ENCODE measurements at regions not wholly inside any gene's neighbourhood (a gene's known extent, or its start where the extent isn't known, plus 50 kb on each side); places are given as distances from the start of the nearest gene placed in this dataset.
"Not testable (repeated sequence)": the region's sequence is repeated elsewhere in the genome, so short reads cannot be mapped to it uniquely, and the experiment has no call there.

- DNase-seq = no peak
- ATAC-seq = no peak
These were observed 128.3 kb upstream of the MAP3K7 start for GRCh38 chr6:90715093-90715655.

GRCh38 chr6:90714319-90714718, 127.4 kb upstream of the MAP3K7 start:
- DNase-seq = no peak
- ATAC-seq = no peak

DNA sequence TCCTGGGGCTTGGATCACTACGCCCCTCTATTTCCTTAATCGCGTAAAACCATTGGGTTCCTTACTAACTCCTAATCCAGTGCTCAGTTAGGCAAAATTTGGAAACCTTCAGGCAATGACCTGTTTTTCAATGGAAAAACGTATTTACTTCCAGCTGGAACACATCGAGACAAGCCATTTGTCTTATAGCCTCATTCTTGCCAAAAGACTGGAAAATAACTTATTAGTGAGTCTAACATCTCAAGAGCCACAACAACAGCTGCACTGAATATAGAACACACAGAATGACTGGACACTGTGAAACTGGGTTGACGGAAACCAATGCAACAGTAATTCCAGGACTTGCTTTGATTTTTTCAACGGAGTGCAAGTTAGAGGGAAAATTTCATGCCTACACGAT, 125.2 kb upstream of the MAP3K7 start:
- DNase-seq = no peak
- no peak for ATAC-seq

GRCh38 chr6:90709431-90709996, 122.6 kb upstream of the MAP3K7 start:
- no peak for ATAC-seq

DNA sequence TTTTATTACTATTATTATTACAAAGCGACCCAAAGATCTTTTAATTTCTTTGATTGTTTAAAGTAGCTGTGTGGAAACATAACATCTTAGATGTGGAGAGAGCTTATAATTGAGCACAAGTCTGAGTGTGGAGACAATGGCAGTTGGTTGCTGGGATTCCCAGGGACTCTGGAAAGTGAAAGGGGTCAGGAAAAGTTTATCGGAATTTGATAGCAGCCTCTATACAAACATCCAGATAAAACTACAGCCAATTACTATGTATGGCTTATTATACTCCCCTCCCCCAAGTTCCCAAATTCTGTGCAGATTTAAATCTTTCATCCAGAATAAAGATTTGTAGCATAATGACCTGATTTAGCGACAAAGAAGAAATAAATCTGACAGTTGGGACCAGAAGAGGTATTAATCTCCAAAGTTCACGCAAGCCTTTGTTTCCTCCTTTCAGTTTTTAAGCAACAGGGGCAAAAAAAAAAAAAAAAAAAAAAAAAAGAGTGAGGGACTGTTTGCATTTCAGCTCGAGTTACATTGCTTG, 121.4 kb upstream of the MAP3K7 start:
- DNase-seq (no peak), ATAC-seq (no peak)

More at GRCh38 chr6:90709431-90709996, 122.6 kb upstream of the MAP3K7 start:
- DNase-seq = no peak

- no peak for DNase-seq
- ATAC-seq = no peak
These were observed 120.4 kb upstream of the MAP3K7 start for GRCh38 chr6:90707246-90707645.

GRCh38 chr6:90703336-90703735, 116.5 kb upstream of the MAP3K7 start:
- DNase-seq (no peak), ATAC-seq (no peak)

GRCh38 chr6:90701926-90702325, 115.1 kb upstream of the MAP3K7 start:
- ATAC-seq (no peak), DNase-seq (no peak)

DNA sequence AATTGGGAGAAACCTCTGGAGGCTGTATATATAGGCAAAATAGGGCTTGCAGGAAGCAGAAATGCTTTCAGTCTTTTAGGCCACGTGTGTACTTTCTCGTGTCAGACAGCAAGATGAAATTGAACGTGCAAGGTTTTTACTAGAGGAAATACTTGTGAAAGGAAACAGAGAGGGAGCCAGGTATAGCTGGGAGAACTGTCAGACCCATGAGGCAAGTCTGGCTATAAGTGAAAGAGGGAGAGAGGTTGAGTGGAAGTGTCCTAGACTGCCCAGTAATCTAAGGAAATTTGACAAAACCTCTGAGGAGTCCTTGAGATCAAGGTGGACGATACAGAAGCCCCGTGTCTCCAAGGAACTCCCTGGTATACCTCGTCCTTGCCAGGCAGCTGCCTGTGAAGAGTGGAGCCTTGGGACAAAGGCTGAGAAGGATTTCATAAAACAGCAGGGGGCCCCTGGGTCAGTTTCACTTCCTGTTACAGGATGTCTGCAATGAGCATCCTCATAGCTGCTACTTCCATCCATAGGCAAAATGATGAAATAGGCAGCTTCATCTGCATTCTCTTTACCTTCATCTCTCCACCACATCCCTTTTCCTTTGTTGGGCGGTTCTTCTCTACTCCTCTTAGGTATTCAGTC, 114.4 kb upstream of the MAP3K7 start:
- ATAC-seq = peak; percentile 19
- DNase-seq = no peak

DNA sequence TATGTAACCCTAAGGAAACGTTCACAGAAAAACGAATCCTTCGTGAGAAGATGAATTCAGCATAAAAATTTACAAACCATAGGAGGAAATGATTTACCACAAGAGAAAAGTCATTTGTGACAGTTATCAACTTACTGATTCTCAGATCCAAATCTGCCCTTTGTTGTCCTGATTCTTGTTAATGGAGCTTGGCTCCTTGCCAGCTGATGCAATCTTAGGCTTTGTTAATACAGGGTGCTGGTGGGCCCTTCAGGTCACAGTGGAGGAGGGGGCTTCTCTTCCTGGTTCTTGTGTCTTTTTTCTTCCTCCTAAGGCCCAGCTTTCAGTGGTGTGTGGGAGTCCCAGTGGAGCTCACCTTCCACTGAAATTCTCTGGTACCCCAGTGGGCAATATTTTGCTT, 108.4 kb upstream of the MAP3K7 start:
- ATAC-seq (no peak), DNase-seq (no peak)

- no peak for ATAC-seq
- DNase-seq = no peak
These were observed 107.9 kb upstream of the MAP3K7 start for GRCh38 chr6:90694802-90695201.

DNA sequence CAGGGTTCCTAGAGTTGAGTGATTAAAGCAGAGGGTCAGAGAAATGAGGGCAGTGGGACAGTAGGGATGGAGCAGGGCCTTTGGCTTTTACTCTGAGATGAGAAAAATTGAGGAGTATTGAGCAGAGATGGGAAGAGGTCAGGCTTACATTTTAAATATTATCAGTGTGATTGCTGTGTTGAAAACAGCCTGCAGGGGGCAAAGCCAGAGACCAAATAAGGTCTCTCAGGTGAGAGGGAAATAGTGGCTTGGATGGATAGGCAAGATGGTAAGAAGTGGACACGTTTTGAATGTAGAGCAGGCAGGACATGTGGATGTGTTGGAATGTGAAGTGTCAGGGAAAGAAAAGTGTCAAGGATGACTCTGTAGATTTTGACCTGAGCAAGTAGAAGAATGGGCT, 105.0 kb upstream of the MAP3K7 start:
- DNase-seq (no peak), ATAC-seq (no peak)

DNA sequence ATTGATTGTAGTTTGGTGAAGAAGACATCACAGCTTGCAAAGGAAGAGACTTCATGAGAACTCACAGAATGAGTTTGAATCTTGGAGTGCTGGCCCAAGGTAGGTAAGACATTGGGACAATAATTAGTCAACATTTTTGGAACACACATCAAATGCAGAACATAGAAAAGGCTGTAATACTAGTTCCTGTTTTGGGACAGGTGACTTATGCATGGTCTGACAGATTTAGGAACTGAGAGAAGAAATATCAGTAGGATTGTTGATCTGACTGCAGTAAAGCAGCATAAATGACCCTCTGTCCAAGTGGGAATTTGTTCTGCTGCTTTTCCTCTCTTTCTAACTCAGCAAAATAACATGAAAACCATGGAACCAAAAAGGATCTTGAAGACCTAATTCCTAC, 102.3 kb upstream of the MAP3K7 start:
- DNase-seq (no peak), ATAC-seq (no peak)

GRCh38 chr6:90687775-90688380, 101.0 kb upstream of the MAP3K7 start:
- DNase-seq (no peak), ATAC-seq (no peak)

DNA sequence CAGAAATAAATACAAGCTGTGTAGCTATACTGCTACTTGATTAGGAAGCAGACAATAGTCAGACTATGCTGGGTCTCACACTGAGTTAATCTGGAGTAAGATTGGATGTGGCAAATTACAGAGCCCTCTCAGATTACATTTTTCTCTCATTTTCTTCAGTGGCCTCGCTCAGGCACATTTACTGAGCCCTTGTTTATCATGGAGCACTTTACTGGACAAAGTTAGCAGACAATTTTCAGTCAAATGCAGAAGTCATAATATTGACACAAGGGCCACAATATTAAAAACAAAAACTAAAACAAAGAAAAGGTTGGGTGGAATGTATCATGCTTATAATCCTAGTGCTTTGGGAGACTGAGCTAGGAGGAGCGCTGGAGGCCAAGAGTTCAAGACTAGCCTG, 95.0 kb upstream of the MAP3K7 start:
- ATAC-seq (no peak), DNase-seq (no peak)

GRCh38 chr6:90678049-90678779, 91.3 kb upstream of the MAP3K7 start:
- no peak for DNase-seq

DNA sequence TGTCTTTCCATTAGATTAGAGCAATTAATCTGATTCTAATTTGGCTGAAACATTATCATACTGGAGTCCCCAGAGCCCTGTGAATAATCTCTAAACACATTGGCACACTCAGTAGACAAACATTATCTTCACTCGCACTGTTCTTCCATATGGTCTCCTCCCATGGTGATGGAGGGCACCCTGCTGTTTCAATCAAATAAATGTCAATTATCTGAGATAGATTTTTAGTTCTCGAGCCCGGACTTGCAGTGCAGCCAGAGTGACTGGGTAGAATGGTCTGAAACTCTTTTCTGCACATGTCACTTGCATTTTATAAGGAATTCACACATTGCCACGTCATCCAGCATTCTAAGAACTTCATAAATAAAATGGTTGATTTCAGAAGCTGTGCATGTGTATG, 90.6 kb upstream of the MAP3K7 start:
- ATAC-seq (no peak), DNase-seq (no peak)

More at GRCh38 chr6:90678049-90678779, 91.3 kb upstream of the MAP3K7 start:
- no peak for ATAC-seq

GRCh38 chr6:90676516-90677300, 89.8 kb upstream of the MAP3K7 start:
- no peak for DNase-seq
- ATAC-seq = no peak

- not testable (repeated sequence) for ATAC-seq
These were observed 88.2 kb upstream of the MAP3K7 start for GRCh38 chr6:90675107-90675506.

DNA sequence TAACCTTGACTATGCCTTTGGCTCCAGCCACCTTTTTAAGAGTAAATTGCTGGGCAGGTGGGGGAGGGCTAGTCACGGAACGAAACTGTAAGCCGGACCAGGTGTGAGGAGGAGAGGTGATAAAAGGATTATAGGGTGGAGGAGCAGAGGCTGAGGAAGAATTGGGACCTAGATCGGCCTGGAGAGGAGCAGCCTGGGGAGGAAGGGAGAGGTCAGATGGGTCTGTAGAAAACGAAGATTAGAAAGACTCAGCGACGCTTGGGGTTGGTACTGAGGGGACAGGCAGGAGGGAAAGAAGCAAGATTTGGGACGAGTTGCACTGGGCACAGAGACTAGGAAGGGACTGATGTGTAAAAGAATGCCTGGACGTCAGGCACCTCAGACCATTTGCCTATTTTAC, 87.2 kb upstream of the MAP3K7 start:
- DNase-seq, ATAC-seq: not testable (repeated sequence)

More at GRCh38 chr6:90675107-90675506, 88.2 kb upstream of the MAP3K7 start:
- DNase-seq = not testable (repeated sequence)

DNA sequence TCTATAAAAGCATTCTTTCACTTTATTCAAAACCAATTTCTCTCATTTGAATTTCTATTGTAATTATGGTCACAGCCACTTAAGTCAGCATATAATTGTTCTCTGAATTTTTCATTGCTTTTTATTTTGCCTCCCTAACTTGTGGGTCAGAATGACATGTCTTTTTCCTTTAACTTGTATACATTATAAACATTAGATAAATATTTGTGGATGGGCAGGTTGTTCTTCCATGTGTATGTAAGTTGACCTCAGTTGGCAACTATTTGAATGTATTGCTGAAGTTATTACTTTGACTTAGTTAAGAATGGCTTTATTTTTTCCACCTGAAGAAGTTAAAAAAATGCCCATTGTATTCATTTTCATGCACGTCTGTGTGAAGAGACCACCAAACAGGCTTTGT, 83.0 kb upstream of the MAP3K7 start:
- DNase-seq (no peak), ATAC-seq (no peak)

DNA sequence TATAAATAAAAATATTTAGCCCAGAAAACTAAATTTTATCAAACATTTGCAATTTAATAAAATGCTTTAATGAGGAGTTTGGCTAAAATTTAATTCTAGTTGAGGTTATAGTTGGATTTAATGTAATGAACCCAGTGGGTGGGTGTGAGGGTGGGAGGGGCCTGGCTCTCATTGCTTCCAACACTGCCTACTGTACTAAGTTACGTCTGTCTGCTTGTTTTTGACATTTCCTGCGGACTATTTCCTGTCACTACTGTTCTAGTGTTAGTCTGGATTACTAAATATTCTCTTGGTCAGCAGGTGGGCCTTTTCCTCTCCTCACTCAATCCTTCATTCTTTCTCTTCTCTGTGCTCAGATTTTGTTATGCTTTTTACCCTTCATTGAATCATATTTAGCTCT, 82.5 kb upstream of the MAP3K7 start:
- ATAC-seq = no peak

More for the DNA sequence above, 82.5 kb upstream of the MAP3K7 start:
- no peak for DNase-seq

Data from stimulated activated naive CD8-positive, alpha-beta T cell treated with anti-CD3 and anti-CD28 coated beads, Interleukin-15, Interleukin-2, amounts not matched to agents 100 U/mL and 50 U/mL, for 24 hours (primary cell).